ENCODE measurements at regions not wholly inside any gene's neighbourhood (a gene's known extent, or its start where the extent isn't known, plus 50 kb on each side); places are given as distances from the start of the nearest gene placed in this dataset.

GRCh38 chr6:22807261-22807660 is 237.9 kb downstream of the HDGFL1 start:
- 71 to 79% methylated on average over 1 of the region's 1 CpG for whole genome bisulfite sequencing, 2 donors
- intact Hi-C loops (cut with DNase I), result no loop called here
- no peaks in the 10 kb centered on the region for H3K36me3 ChIP-seq
- DNase-seq, result no peak
- TF ChIP-seq POLR2AphosphoS5 (IDR thresholded peaks at IDR 0.05) (no peak), EP300 (IDR thresholded peaks at IDR 0.05) (no peak), POLR2A (IDR thresholded peaks at IDR 0.05) (no peak)
- TF ChIP-seq, protein P1, sequence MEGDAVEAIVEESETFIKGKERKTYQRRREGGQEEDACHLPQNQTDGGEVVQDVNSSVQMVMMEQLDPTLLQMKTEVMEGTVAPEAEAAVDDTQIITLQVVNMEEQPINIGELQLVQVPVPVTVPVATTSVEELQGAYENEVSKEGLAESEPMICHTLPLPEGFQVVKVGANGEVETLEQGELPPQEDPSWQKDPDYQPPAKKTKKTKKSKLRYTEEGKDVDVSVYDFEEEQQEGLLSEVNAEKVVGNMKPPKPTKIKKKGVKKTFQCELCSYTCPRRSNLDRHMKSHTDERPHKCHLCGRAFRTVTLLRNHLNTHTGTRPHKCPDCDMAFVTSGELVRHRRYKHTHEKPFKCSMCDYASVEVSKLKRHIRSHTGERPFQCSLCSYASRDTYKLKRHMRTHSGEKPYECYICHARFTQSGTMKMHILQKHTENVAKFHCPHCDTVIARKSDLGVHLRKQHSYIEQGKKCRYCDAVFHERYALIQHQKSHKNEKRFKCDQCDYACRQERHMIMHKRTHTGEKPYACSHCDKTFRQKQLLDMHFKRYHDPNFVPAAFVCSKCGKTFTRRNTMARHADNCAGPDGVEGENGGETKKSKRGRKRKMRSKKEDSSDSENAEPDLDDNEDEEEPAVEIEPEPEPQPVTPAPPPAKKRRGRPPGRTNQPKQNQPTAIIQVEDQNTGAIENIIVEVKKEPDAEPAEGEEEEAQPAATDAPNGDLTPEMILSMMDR (IDR thresholded peaks at IDR 0.05), result no peak
- peaks cover 0 to 9% (median 6%) of the 10 kb centered on the region in 4 donors for H3K4me1 ChIP-seq
- H3K27me3 ChIP-seq, result no peaks in the 10 kb centered on the region
- no peaks in the 10 kb centered on the region for H3K9me3 ChIP-seq
- H3K27ac ChIP-seq, result no peak overlapping the region
- H3K4me3 ChIP-seq, result no peak overlapping the region

- intact Hi-C loops (cut with DNase I), result no loop called here
- WGBS, 2 donors, result 36 to 81% methylated on average over 3 of the region's 3 CpGs
- TF ChIP-seq POLR2A (IDR thresholded peaks at IDR 0.05) (no peak), POLR2AphosphoS5 (IDR thresholded peaks at IDR 0.05) (no peak), EP300 (IDR thresholded peaks at IDR 0.05) (no peak)
- TF ChIP-seq, protein P1 (IDR thresholded peaks at IDR 0.05), result no peak
These were observed 238.5 kb downstream of the HDGFL1 start for GRCh38 chr6:22807818-22808217.

DNA sequence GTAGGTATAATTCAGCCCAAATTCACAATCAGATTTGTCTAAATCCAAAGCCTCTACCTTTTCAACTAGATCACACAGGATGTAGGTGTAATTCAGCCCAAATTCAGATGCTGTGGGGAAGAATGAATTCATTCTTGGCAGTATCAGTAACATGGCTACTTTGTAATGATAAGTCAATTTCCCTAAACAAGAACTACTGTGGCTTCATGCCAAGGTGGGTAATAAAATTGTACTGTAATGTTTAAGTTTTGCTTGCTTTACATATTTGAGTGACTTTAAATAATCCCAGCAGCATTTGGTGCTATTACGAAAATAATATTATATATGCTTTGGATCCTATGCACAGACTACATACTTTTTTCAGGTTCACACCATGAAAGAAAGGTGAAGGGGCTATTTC is 239.1 kb downstream of the HDGFL1 start:
- Histone ChIP-seq H3K4me1 (peaks cover 0 to 9% (median 6%) of the 10 kb centered on the region in 4 donors), H3K4me3 (no peak overlapping the region), H3K9me3 (no peaks in the 10 kb centered on the region), H3K36me3 (no peaks in the 10 kb centered on the region), H3K27me3 (no peaks in the 10 kb centered on the region), H3K27ac (no peak overlapping the region)
- intact Hi-C loops (cut with DNase I), result no loop called here
- TF ChIP-seq POLR2AphosphoS5 (IDR thresholded peaks at IDR 0.05) (no peak), EP300 (IDR thresholded peaks at IDR 0.05) (no peak), POLR2A (IDR thresholded peaks at IDR 0.05) (no peak)
- TF ChIP-seq, protein P1 (IDR thresholded peaks at IDR 0.05), result no peak
- 57 to 88% methylated on average over 1 of the region's 1 CpG for WGBS, 2 donors
- DNase-seq, result no peak

More at GRCh38 chr6:22807818-22808217, 238.5 kb downstream of the HDGFL1 start:
- no peak overlapping the region for H3K27ac ChIP-seq
- no peak for DNase-seq
- H3K4me1 ChIP-seq, result peaks cover 0 to 9% (median 6%) of the 10 kb centered on the region in 4 donors
- no peaks in the 10 kb centered on the region for H3K27me3 ChIP-seq
- H3K9me3 ChIP-seq, result no peaks in the 10 kb centered on the region
- H3K4me3 ChIP-seq, result no peak overlapping the region
- H3K36me3 ChIP-seq, result no peaks in the 10 kb centered on the region

- Histone ChIP-seq H3K4me3 (no peak overlapping the region), H3K9me3 (no peaks in the 10 kb centered on the region), H3K27ac (no peak overlapping the region), H3K4me1 (peaks cover 0 to 9% (median 6%) of the 10 kb centered on the region in 4 donors), H3K27me3 (no peaks in the 10 kb centered on the region), H3K36me3 (no peaks in the 10 kb centered on the region)
- TF ChIP-seq POLR2AphosphoS5 (IDR thresholded peaks at IDR 0.05), result no peak
- TF ChIP-seq, protein P1 (IDR thresholded peaks at IDR 0.05), result no peak
- 81 to 90% methylated on average over 1 of the region's 1 CpG for WGBS, 2 donors
- intact Hi-C loops (cut with DNase I), result no loop called here
- DNase-seq, result no peak
These were observed 240.0 kb downstream of the HDGFL1 start for GRCh38 chr6:22809370-22809769.

DNA sequence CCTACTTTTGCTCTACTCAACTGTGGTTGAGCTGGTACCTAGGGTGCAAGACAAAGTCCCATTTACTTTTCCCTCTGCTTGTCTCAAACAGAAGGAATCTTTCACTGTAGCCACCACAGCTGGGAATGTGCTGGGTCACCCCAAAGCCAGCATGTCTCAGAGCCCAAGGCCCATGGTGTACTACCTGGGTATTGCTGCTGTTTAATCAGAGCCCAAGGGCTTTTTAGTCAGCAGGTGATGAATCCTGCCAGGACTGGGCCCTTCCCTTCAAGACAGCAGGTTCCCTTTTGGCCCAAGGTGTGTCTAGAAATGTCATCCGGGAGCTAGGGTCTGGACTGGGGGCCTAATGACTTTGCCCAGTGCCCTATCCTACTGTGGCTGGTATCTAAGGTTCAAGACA is 249.8 kb downstream of the HDGFL1 start:
- TF ChIP-seq POLR2AphosphoS5 (IDR thresholded peaks at IDR 0.05) (no peak), EP300 (IDR thresholded peaks at IDR 0.05) (no peak), POLR2A (IDR thresholded peaks at IDR 0.05) (no peak)
- TF ChIP-seq, protein P1 (IDR thresholded peaks at IDR 0.05), result no peak
- H3K27ac ChIP-seq, result no peak overlapping the region
- intact Hi-C loops (cut with DNase I), result no loop called here
- no peak for DNase-seq
- H3K4me3 ChIP-seq, result no peak overlapping the region
- H3K4me1 ChIP-seq, result no peaks in the 10 kb centered on the region
- no peaks in the 10 kb centered on the region for H3K9me3 ChIP-seq
- no peaks in the 10 kb centered on the region for H3K27me3 ChIP-seq
- H3K36me3 ChIP-seq, result no peaks in the 10 kb centered on the region
- 93 to 97% methylated on average over 1 of the region's 1 CpG for WGBS, 2 donors

All from sigmoid colon (tissue), 6 donors.